ENCODE measurements at regions not wholly inside any gene's neighbourhood (a gene's known extent, or its start where the extent isn't known, plus 50 kb on each side); places are given as distances from the start of the nearest gene placed in this dataset.

DNA sequence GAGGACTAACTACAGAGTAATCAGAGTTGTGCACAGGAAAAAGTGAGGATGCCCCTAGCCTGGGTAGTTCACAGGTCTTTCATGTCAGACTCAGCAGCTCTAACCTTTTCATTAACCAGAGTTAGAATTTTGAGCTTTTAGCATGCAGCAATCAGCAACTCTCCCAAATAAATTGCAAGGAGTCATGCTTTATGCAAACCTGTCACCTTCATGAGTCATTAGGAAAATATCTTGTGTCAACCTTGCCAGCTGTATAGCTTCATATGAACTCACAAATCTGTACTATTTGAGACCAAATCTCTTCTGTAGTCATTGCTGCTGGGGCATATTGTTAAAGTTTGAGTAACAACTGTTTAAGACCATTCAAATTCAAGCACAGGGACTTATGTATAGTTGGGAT lies 382.3 kb upstream of the NT5C1B start:
- TF ChIP-seq, protein P1, sequence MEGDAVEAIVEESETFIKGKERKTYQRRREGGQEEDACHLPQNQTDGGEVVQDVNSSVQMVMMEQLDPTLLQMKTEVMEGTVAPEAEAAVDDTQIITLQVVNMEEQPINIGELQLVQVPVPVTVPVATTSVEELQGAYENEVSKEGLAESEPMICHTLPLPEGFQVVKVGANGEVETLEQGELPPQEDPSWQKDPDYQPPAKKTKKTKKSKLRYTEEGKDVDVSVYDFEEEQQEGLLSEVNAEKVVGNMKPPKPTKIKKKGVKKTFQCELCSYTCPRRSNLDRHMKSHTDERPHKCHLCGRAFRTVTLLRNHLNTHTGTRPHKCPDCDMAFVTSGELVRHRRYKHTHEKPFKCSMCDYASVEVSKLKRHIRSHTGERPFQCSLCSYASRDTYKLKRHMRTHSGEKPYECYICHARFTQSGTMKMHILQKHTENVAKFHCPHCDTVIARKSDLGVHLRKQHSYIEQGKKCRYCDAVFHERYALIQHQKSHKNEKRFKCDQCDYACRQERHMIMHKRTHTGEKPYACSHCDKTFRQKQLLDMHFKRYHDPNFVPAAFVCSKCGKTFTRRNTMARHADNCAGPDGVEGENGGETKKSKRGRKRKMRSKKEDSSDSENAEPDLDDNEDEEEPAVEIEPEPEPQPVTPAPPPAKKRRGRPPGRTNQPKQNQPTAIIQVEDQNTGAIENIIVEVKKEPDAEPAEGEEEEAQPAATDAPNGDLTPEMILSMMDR (conservative IDR thresholded peaks at IDR 0.05; ENCODE audit: low read length), result no peak
- TF ChIP-seq EZH2phosphoT487 (IDR thresholded peaks at IDR 0.05; ENCODE audit: borderline replicate concordance), result no peak

Data from Loucy (cell line).